ENCODE measurements at regions not wholly inside any gene's neighbourhood (a gene's known extent, or its start where the extent isn't known, plus 50 kb on each side); places are given as distances from the start of the nearest gene placed in this dataset.

GRCh38 chr3:10743366-10744097 lies 72.5 kb upstream of the SLC6A11 start:
- TF ChIP-seq CREB5 (CRISPR knock-in tag; IDR thresholded peaks at IDR 0.05; ENCODE audit: low read depth) (no peak), CSRNP3 (CRISPR knock-in tag; IDR thresholded peaks at IDR 0.05) (no peak), ESRRG (CRISPR knock-in tag; IDR thresholded peaks at IDR 0.05) (no peak), ZFP30 (CRISPR knock-in tag; IDR thresholded peaks at IDR 0.05) (no peak), ZNF565 (CRISPR knock-in tag; conservative IDR thresholded peaks at IDR 0.05; ENCODE audit: low read depth) (no peak), ZC3H10 (CRISPR knock-in tag; IDR thresholded peaks at IDR 0.05) (no peak), BACH2 (CRISPR knock-in tag; IDR thresholded peaks at IDR 0.05; ENCODE audit: borderline replicate concordance) (no peak)
- ATAC-seq: no peak; the same call in 2 of the 3 replicates

GRCh38 chr3:10744098-10744465 lies 71.9 kb upstream of the SLC6A11 start:
- ATAC-seq: peak; percentile 46; the same call in 2 of the 3 replicates
- no peak for TF ChIP-seq SNAI2 (CRISPR knock-in tag; IDR thresholded peaks at IDR 0.05)
- TF ChIP-seq GLIS3 (CRISPR knock-in tag; IDR thresholded peaks at IDR 0.05): no peak
- TF ChIP-seq ZNF565 (CRISPR knock-in tag; conservative IDR thresholded peaks at IDR 0.05; ENCODE audit: low read depth): no peak
- TF ChIP-seq ZC3H10 (CRISPR knock-in tag; IDR thresholded peaks at IDR 0.05): no peak
- TF ChIP-seq RARB (CRISPR knock-in tag; IDR thresholded peaks at IDR 0.05): no peak
- no peak for TF ChIP-seq OSR1 (CRISPR knock-in tag; IDR thresholded peaks at IDR 0.05)
- no peak for TF ChIP-seq ESRRG (CRISPR knock-in tag; IDR thresholded peaks at IDR 0.05)
- TF ChIP-seq CSRNP3 (CRISPR knock-in tag; IDR thresholded peaks at IDR 0.05): no peak
- TF ChIP-seq POU6F1 (CRISPR knock-in tag; IDR thresholded peaks at IDR 0.05; ENCODE audit: borderline replicate concordance, low read depth): no peak
- no peak for TF ChIP-seq TOX (CRISPR knock-in tag; IDR thresholded peaks at IDR 0.05; ENCODE audit: borderline replicate concordance)
- no peak for TF ChIP-seq PATZ1 (CRISPR knock-in tag; IDR thresholded peaks at IDR 0.05; ENCODE audit: borderline replicate concordance)
- no peak for TF ChIP-seq TSHZ2 (CRISPR knock-in tag; IDR thresholded peaks at IDR 0.05)

GRCh38 chr3:10745392-10745791 lies 70.6 kb upstream of the SLC6A11 start:
- ATAC-seq: no peak
- TF ChIP-seq BACH2 (CRISPR knock-in tag; IDR thresholded peaks at IDR 0.05; ENCODE audit: borderline replicate concordance): no peak
- no peak for TF ChIP-seq ZNF565 (CRISPR knock-in tag; conservative IDR thresholded peaks at IDR 0.05; ENCODE audit: low read depth)
- no peak for TF ChIP-seq PPARA (CRISPR knock-in tag; IDR thresholded peaks at IDR 0.05; ENCODE audit: borderline replicate concordance)
- TF ChIP-seq OSR1 (CRISPR knock-in tag; IDR thresholded peaks at IDR 0.05): no peak
- no peak for TF ChIP-seq CSRNP3 (CRISPR knock-in tag; IDR thresholded peaks at IDR 0.05)
- no peak for TF ChIP-seq TOX (CRISPR knock-in tag; IDR thresholded peaks at IDR 0.05; ENCODE audit: borderline replicate concordance)
- no peak for TF ChIP-seq POU6F1 (CRISPR knock-in tag; IDR thresholded peaks at IDR 0.05; ENCODE audit: borderline replicate concordance, low read depth)
- TF ChIP-seq GLIS3 (CRISPR knock-in tag; IDR thresholded peaks at IDR 0.05): no peak
- no peak for TF ChIP-seq ZNF8 (CRISPR knock-in tag; IDR thresholded peaks at IDR 0.05)
- no peak for TF ChIP-seq ESRRG (CRISPR knock-in tag; IDR thresholded peaks at IDR 0.05)
- TF ChIP-seq CSDC2 (CRISPR knock-in tag; IDR thresholded peaks at IDR 0.05): no peak
- no peak for TF ChIP-seq PATZ1 (CRISPR knock-in tag; IDR thresholded peaks at IDR 0.05; ENCODE audit: borderline replicate concordance)
- TF ChIP-seq TCF4 (CRISPR knock-in tag; IDR thresholded peaks at IDR 0.05; ENCODE audit: borderline replicate concordance): no peak
